GM12878 (cell line): ENCODE measurements at regions not wholly inside any gene's neighbourhood (a gene's known extent, or its start where the extent isn't known, plus 50 kb on each side); places are given as distances from the start of the nearest gene placed in this dataset.

Source experiments
- ATAC-seq: fragments of 200-7000 bp; cut with Tn5 transposase; 3 replicates; pipeline ENCODE4 v1.9.1; 2020; ENCODE audit warnings: mild to moderate bottlenecking, moderate library complexity
- BruUV-seq: library from RNA; stranded (reverse); fragments of 400-500 nt; replicated peaks from 2 replicates; lab custom pipeline; 2021; lab: Mats Ljungman, UMichigan
- CTCF ChIA-PET: fragments of 300-600 bp; sonication (Branson Sonifier 250); formaldehyde crosslinking; extraction: SDS; loops from one replicate; lab custom pipeline; 2021; ENCODE audit warnings: inconsistent platforms; lab: Yijun Ruan, JAX
- POLR2A ChIA-PET: fragments of 350-600 bp; formaldehyde crosslinking; extraction: SDS; loops from one replicate; lab custom pipeline; 2021; ENCODE audit warnings: inconsistent platforms; lab: Charles Lee
- RAD21 ChIA-PET: fragments of 300-600 bp; sonication (Branson Sonifier 250); formaldehyde crosslinking; loops from one replicate; lab custom pipeline; 2023; ENCODE audit warnings: antibody characterized with exemption; ENCODE audit not compliant: unreplicated experiment; lab: Charles Lee
- SMC1A ChIA-PET: fragments of 300-600 bp; sonication (Branson Sonifier 250); formaldehyde crosslinking; loops from one replicate; lab custom pipeline; 2023; ENCODE audit not compliant: unreplicated experiment, uncharacterized antibody; lab: Charles Lee
- DNase-seq: peaks from one replicate; pipeline ENCODE4 v3.0.0-alpha.2; 2011; ENCODE audit warnings: low read depth, low spot score
- FAIRE-seq: peaks from 3 replicates; lab custom pipeline; 2011; peaks lifted over from hg19 to GRCh38; lab: Jason Lieb, UNC
- H2AFZ ChIP-seq: 2 replicates; pipeline ENCODE4 v1.6.0; 2011; ENCODE audit warnings: low read depth, low read length, control low read depth; ENCODE audit not compliant: control insufficient read depth
- H3K27ac ChIP-seq: 2 replicates; pipeline ENCODE4 v1.5.1; 2011; ENCODE audit warnings: control low read depth; ENCODE audit not compliant: control insufficient read depth, insufficient read depth
- H3K27me3 ChIP-seq, 2 experiments: replicated peaks in 1 of 2; 2 replicates each; pipeline versions ENCODE4 v1.6.0 to v1.6.1; 2011; ENCODE audit warnings: low read length in 1 of 2; ENCODE audit not compliant: control insufficient read depth in 2 of 2, insufficient read depth in 2 of 2
- H3K36me3 ChIP-seq, 2 experiments: 2 replicates each; pipeline ENCODE4 v1.5.1; 2011; ENCODE audit warnings: low read length in 1 of 2; ENCODE audit not compliant: control insufficient read depth in 2 of 2, insufficient read depth in 2 of 2
- H3K4me1 ChIP-seq: 2 replicates; pipeline ENCODE4 v1.6.1; 2011; ENCODE audit warnings: mild to moderate bottlenecking, low read length, moderate library complexity, mixed read lengths; ENCODE audit not compliant: control insufficient read depth, insufficient read depth
- H3K4me2 ChIP-seq: 2 replicates; pipeline ENCODE4 v1.6.0; 2011; ENCODE audit warnings: control low read depth; ENCODE audit not compliant: control insufficient read depth, insufficient read depth
- H3K4me3 ChIP-seq: fragments of 200-600 bp; sonication (generic); 2 replicates; pipeline ENCODE4 v1.5.1; 2016
- H3K79me2 ChIP-seq: 2 replicates; pipeline ENCODE4 v1.6.0; 2011; ENCODE audit warnings: low read length; ENCODE audit not compliant: control insufficient read depth, insufficient read depth
- H3K9ac ChIP-seq: 2 replicates; pipeline ENCODE4 v1.8.0; 2011; ENCODE audit warnings: low read length, control low read depth, mixed read lengths; ENCODE audit not compliant: control insufficient read depth, insufficient read depth
- H3K9me3 ChIP-seq: replicated peaks from 3 replicates; pipeline ENCODE4 v1.5.1; 2011; ENCODE audit warnings: mild to moderate bottlenecking, low read length; ENCODE audit not compliant: control insufficient read depth, insufficient read depth
- H4K20me1 ChIP-seq: 2 replicates; pipeline ENCODE4 v1.6.0; 2011; ENCODE audit not compliant: control insufficient read depth, insufficient read depth
- CREM ChIP-seq: IDR thresholded peaks from 2 replicates; pipeline ENCODE4 v1.6.1; 2014; ENCODE audit warnings: antibody characterized with exemption, low read depth
- JUND ChIP-seq: IDR thresholded peaks from 2 replicates; pipeline ENCODE4 v1.6.1; 2012; ENCODE audit warnings: low read depth, mild to moderate bottlenecking, low read length, improper control_type of control experiment, moderate library complexity
- MAX ChIP-seq: IDR thresholded peaks from 2 replicates; pipeline ENCODE4 v1.6.1; 2012; ENCODE audit warnings: low read depth, low read length, improper control_type of control experiment
- NR2C2 ChIP-seq: IDR thresholded peaks from 2 replicates; pipeline ENCODE4 v1.6.1; 2011; ENCODE audit warnings: borderline replicate concordance, low read depth; ENCODE audit not compliant: control insufficient read depth, insufficient read length
- RFX5 ChIP-seq: IDR thresholded peaks from 2 replicates; pipeline ENCODE4 v1.6.1; 2011; ENCODE audit warnings: low read depth, low read length, improper control_type of control experiment
- USF1 ChIP-seq: IDR thresholded peaks from 2 replicates; pipeline ENCODE4 v1.6.1; 2011; ENCODE audit warnings: borderline replicate concordance, low read depth, mild to moderate bottlenecking, moderate library complexity, mixed read lengths, low read length; ENCODE audit not compliant: insufficient read depth; ENCODE audit errors: extremely low read length
- WGBS: methylation state at CpG from one replicate; pipeline ENCODE4 v1.1.6; 2016; ENCODE audit warnings: low lambda C conversion rate; ENCODE audit not compliant: insufficient replicate concordance, insufficient coverage; ENCODE audit errors: missing lambda C conversion rate; 5-methylcytosine and 5-hydroxymethylcytosine counted together
- in situ Hi-C: fragments of 300-500 bp; cut with MboI; formaldehyde crosslinking; loops from 9 replicates; pipeline ENCODE4 v1.14.3; 2018; ENCODE audit warnings: mixed read lengths
- intact Hi-C: fragments of 100-400 bp; cut with micrococcal nuclease; formaldehyde crosslinking; loops from one replicate; pipeline ENCODE4 v1.14.2; 2022; ENCODE audit not compliant: unreplicated experiment

- H2AFZ ChIP-seq: no peak overlapping the region
- no peaks in the 10 kb centered on the region for H3K79me2 ChIP-seq
- POLR2A ChIA-PET: no interaction called here
- in situ Hi-C loops: no loop called here
- no peaks in the 10 kb centered on the region for H3K9me3 ChIP-seq
- no peaks in the 10 kb centered on the region; the same call in 1 of the 2 replicates for H3K4me1 ChIP-seq
- no peak for FAIRE-seq
- H3K27ac ChIP-seq: no peak overlapping the region
- intact Hi-C loops: no loop called here
- no peaks in the 10 kb centered on the region for H3K27me3 ChIP-seq
- no peak for ATAC-seq
- H4K20me1 ChIP-seq: no peaks in the 10 kb centered on the region
- H3K4me2 ChIP-seq: no peak overlapping the region
- TF ChIP-seq CREM: no peak
- peak; percentile 13 for TF ChIP-seq NR2C2
- RAD21 ChIA-PET: interaction anchor here (2.0 kb wide), 1 partner anchor 40 kb away, joined by 6 read pairs; no protein-coding TSS in a partner anchor
- no peak overlapping the region for H3K9ac ChIP-seq
- WGBS: 57% methylated on average over 21 of the region's 21 CpGs
- BruUV-seq: no TSS peak
- DNase-seq: no peak
- SMC1A ChIA-PET: no interaction called here
- H3K36me3 ChIP-seq: no peaks in the 10 kb centered on the region
- CTCF ChIA-PET: no interaction called here
- H3K4me3 ChIP-seq: no peak overlapping the region
These were observed 129.6 kb upstream of the TNRC6C start for GRCh38 chr17:77828749-77829539.

GRCh38 chr17:77829843-77830799, 128.4 kb upstream of the TNRC6C start:
- FAIRE-seq: no peak
- Histone ChIP-seq H3K79me2 (no peaks in the 10 kb centered on the region), H3K4me1 (peaks cover 6% of the 10 kb centered on the region), H3K9me3 (no peaks in the 10 kb centered on the region), H3K36me3 (no peaks in the 10 kb centered on the region), H2AFZ (no peak overlapping the region), H4K20me1 (no peaks in the 10 kb centered on the region), H3K4me3 (no peak overlapping the region), H3K27ac (no peak overlapping the region), H3K27me3 (no peaks in the 10 kb centered on the region), H3K9ac (no peak overlapping the region), H3K4me2 (no peak overlapping the region)
- ATAC-seq: no peak
- no TSS peak for BruUV-seq
- in situ Hi-C loops (no loop called here), intact Hi-C loops (loop anchor here (10.0 kb wide), 1 partner anchor 55 kb away; no protein-coding TSS in a partner anchor)
- ChIA-PET CTCF (interaction anchor here (1.0 kb wide), 1 partner anchor 189 kb away, joined by 3 read pairs; no protein-coding TSS in a partner anchor), POLR2A (no interaction called here), RAD21 (interaction anchor here (0.6 to 2.0 kb wide), 2 partner anchors 15 to 39 kb away, joined by 3 to 6 read pairs; no protein-coding TSS in a partner anchor), SMC1A (interaction anchor here (1.0 kb wide), 1 partner anchor 14 kb away, joined by 3 read pairs; no protein-coding TSS in a partner anchor)
- WGBS: 27% methylated on average over 16 of the region's 16 CpGs
- TF ChIP-seq RFX5 (no peak), JUND (no peak), MAX (no peak), USF1 (no peak)
- DNase-seq: no peak
